ENCODE measurements at regions not wholly inside any gene's neighbourhood (a gene's known extent, or its start where the extent isn't known, plus 50 kb on each side); places are given as distances from the start of the nearest gene placed in this dataset.

DNA sequence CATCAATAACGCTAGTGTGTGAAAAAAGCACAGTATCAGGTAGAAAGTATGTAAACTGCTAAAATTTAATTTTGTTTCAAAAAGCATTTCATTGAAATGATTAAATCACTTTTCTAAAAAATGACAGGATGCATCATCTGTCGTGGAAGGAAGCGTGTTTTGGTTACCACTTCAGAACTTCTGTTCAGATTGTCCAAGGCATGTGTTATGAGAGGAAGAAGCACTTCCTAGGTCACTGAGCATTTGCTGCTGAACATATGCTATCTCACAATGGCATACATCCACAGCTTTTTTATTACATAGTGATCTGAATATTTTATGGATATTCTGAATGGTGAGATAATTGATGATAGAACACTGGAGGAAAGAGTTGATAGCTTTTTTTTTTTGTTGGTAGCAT, 737.5 kb downstream of the SATB2 start:
- Histone ChIP-seq H3K27ac (ENCODE audit: low read length) (no peak overlapping the region), H2AFZ (ENCODE audit: low read length) (no peak overlapping the region), H3K9me2 (replicated peaks; ENCODE audit: insufficient read depth, low read length) (no peaks in the 10 kb centered on the region), H3K27me3 (replicated peaks; ENCODE audit: insufficient read depth, low read length) (no peaks in the 10 kb centered on the region), H3F3A (ENCODE audit: insufficient read depth, low read length) (no peaks in the 10 kb centered on the region), H3K9ac (ENCODE audit: low read length) (no peak overlapping the region), H3K79me2 (ENCODE audit: low read length) (no peaks in the 10 kb centered on the region), H3K4me2 (ENCODE audit: low read depth, low read length) (no peak overlapping the region), H3K9me3 (replicated peaks; ENCODE audit: insufficient read depth, low read length) (no peaks in the 10 kb centered on the region), H4K20me1 (ENCODE audit: insufficient read depth, low read length) (no peaks in the 10 kb centered on the region), H3K36me3 (replicated peaks; ENCODE audit: insufficient read depth, low read length) (no peaks in the 10 kb centered on the region), H3K4me1 (ENCODE audit: low read length) (no peaks in the 10 kb centered on the region), H3K4me3 (ENCODE audit: low read length) (no peak overlapping the region)
- no peak for DNase-seq
- TF ChIP-seq EZH2 (optimal IDR thresholded peaks at IDR 0.05; ENCODE audit: low read depth, low read length) = no peak
- TF ChIP-seq, protein P1, sequence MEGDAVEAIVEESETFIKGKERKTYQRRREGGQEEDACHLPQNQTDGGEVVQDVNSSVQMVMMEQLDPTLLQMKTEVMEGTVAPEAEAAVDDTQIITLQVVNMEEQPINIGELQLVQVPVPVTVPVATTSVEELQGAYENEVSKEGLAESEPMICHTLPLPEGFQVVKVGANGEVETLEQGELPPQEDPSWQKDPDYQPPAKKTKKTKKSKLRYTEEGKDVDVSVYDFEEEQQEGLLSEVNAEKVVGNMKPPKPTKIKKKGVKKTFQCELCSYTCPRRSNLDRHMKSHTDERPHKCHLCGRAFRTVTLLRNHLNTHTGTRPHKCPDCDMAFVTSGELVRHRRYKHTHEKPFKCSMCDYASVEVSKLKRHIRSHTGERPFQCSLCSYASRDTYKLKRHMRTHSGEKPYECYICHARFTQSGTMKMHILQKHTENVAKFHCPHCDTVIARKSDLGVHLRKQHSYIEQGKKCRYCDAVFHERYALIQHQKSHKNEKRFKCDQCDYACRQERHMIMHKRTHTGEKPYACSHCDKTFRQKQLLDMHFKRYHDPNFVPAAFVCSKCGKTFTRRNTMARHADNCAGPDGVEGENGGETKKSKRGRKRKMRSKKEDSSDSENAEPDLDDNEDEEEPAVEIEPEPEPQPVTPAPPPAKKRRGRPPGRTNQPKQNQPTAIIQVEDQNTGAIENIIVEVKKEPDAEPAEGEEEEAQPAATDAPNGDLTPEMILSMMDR (IDR thresholded peaks at IDR 0.05; ENCODE audit: low read length) = no peak
- TF ChIP-seq EZH2phosphoT487 (IDR thresholded peaks at IDR 0.05; ENCODE audit: low read length) = no peak

DNA sequence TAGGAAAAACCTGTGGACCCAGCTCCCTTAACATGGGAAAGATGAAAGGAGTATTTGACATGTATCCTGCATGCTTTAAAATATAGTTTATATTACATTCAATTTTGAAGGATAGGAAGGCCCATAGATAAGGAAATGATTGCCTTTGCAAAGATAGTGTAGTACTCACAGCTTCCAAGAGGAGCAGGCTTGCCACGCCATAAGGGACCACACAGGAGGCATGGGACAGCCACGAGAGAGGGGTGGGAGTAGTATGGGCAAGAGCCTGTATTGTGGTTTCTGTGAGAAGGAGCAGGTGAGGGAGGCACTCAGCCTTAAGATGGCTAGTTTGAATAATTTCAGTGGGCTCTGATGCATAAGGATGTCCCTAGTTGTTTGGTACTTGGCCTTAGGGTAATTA, 740.3 kb downstream of the SATB2 start:
- TF ChIP-seq EZH2 (optimal IDR thresholded peaks at IDR 0.05; ENCODE audit: low read depth, low read length) (no peak), EZH2phosphoT487 (IDR thresholded peaks at IDR 0.05; ENCODE audit: low read length) (no peak)
- TF ChIP-seq, protein P1 (IDR thresholded peaks at IDR 0.05; ENCODE audit: low read length) = no peak

DNA sequence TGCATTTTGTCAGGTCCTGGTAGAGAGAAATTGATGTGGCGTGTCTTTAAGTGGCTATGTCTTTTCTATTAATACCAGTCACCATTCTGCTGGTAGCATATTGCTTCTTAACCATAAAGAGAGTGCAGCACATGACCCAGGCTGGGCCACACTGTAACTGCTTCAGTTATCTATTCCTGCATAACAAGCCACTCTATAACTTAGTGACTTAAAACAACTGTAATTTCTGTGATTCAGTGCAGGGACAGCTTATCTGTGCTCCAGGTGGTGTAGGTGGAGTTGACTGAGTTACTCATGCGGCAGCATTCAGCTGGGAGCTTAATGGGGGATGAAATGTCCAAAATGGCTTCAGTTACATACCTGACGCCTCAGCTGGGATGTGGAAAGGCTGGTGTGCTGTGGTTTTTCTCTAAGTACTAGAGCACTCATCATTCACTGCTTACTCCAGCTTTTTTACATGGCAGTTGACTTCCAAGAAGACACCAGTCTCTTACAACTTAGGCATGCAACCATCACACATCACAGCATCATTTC, 742.4 kb downstream of the SATB2 start:
- Histone ChIP-seq H3K9me3 (replicated peaks; ENCODE audit: insufficient read depth, low read length) (no peaks in the 10 kb centered on the region), H3K79me2 (ENCODE audit: low read length) (no peaks in the 10 kb centered on the region), H3K9ac (ENCODE audit: low read length) (no peak overlapping the region), H3K4me3 (ENCODE audit: low read length) (no peak overlapping the region), H3K4me1 (ENCODE audit: low read length) (no peaks in the 10 kb centered on the region), H4K20me1 (ENCODE audit: insufficient read depth, low read length) (no peaks in the 10 kb centered on the region), H3K27ac (ENCODE audit: low read length) (no peak overlapping the region), H3K36me3 (replicated peaks; ENCODE audit: insufficient read depth, low read length) (no peaks in the 10 kb centered on the region), H3K9me2 (replicated peaks; ENCODE audit: insufficient read depth, low read length) (no peaks in the 10 kb centered on the region), H3K4me2 (ENCODE audit: low read depth, low read length) (no peak overlapping the region), H2AFZ (ENCODE audit: low read length) (no peak overlapping the region), H3K27me3 (replicated peaks; ENCODE audit: insufficient read depth, low read length) (no peaks in the 10 kb centered on the region), H3F3A (ENCODE audit: insufficient read depth, low read length) (no peaks in the 10 kb centered on the region)
- TF ChIP-seq EZH2phosphoT487 (IDR thresholded peaks at IDR 0.05; ENCODE audit: low read length) = no peak
- no peak for TF ChIP-seq EZH2 (optimal IDR thresholded peaks at IDR 0.05; ENCODE audit: low read depth, low read length)
- TF ChIP-seq, protein P1 (IDR thresholded peaks at IDR 0.05; ENCODE audit: low read length) = no peak
- DNase-seq = no peak

More for the DNA sequence above, 740.3 kb downstream of the SATB2 start:
- DNase-seq = no peak
- Histone ChIP-seq H3K36me3 (replicated peaks; ENCODE audit: insufficient read depth, low read length) (no peaks in the 10 kb centered on the region), H3K4me2 (ENCODE audit: low read depth, low read length) (no peak overlapping the region), H2AFZ (ENCODE audit: low read length) (no peak overlapping the region), H3K4me3 (ENCODE audit: low read length) (no peak overlapping the region), H3K79me2 (ENCODE audit: low read length) (no peaks in the 10 kb centered on the region), H3K27me3 (replicated peaks; ENCODE audit: insufficient read depth, low read length) (no peaks in the 10 kb centered on the region), H3K4me1 (ENCODE audit: low read length) (no peaks in the 10 kb centered on the region), H3F3A (ENCODE audit: insufficient read depth, low read length) (no peaks in the 10 kb centered on the region), H3K27ac (ENCODE audit: low read length) (no peak overlapping the region), H3K9me2 (replicated peaks; ENCODE audit: insufficient read depth, low read length) (no peaks in the 10 kb centered on the region), H3K9ac (ENCODE audit: low read length) (no peak overlapping the region), H3K9me3 (replicated peaks; ENCODE audit: insufficient read depth, low read length) (no peaks in the 10 kb centered on the region), H4K20me1 (ENCODE audit: insufficient read depth, low read length) (no peaks in the 10 kb centered on the region)
